ENCODE measurements at regions not wholly inside any gene's neighbourhood (a gene's known extent, or its start where the extent isn't known, plus 50 kb on each side); places are given as distances from the start of the nearest gene placed in this dataset.

GRCh38 chr11:127119356-127119755, 118.8 kb upstream of the KIRREL3 start:
- Histone ChIP-seq H3K9me3 (replicated peaks; ENCODE audit: control insufficient read depth, insufficient read depth, low read length) (peaks cover 5% of the 10 kb centered on the region), H3K4me3 (replicated peaks in 1 of 3; ENCODE audit: insufficient read depth in 1 of 3, low read depth in 1 of 3, low read length in 3 of 3) (no peak overlapping the region), H3K9ac (replicated peaks; ENCODE audit: extremely low read depth, insufficient read depth, low read length) (no peak overlapping the region), H3K4me1 (ENCODE audit: control insufficient read depth, extremely low read depth, insufficient read depth, low read length) (no peaks in the 10 kb centered on the region), H3K4me2 (ENCODE audit: insufficient read depth, low read length) (no peak overlapping the region), H2AFZ (ENCODE audit: low read depth, low read length) (no peak overlapping the region), H3K9me1 (replicated peaks; ENCODE audit: control insufficient read depth, extremely low read depth, insufficient read depth, low read length) (no peaks in the 10 kb centered on the region), H3K27ac (ENCODE audit: insufficient read depth, low read depth, low read length) (no peak overlapping the region), H3K36me3 (ENCODE audit: control insufficient read depth in 2 of 2, extremely low read depth in 1 of 2, insufficient read depth in 2 of 2, low read length in 2 of 2) (no peaks in the 10 kb centered on the region), H3K27me3 (ENCODE audit: control insufficient read depth in 2 of 2, insufficient read depth in 2 of 2, low read length in 2 of 2) (no peaks in the 10 kb centered on the region), H3K79me2 (ENCODE audit: control insufficient read depth, insufficient read depth, low read length) (no peaks in the 10 kb centered on the region), H4K20me1 (replicated peaks; ENCODE audit: control insufficient read depth, extremely low read depth, insufficient read depth, low read length) (no peaks in the 10 kb centered on the region)
- DNase-seq (ENCODE audit: low read depth, low spot score) (no peak), FAIRE-seq (no peak)
- intact Hi-C loops (cut with micrococcal nuclease) = no loop called here
- ChIA-PET POLR2A (no interaction called here), CTCF (no interaction called here)
- dilution Hi-C loops (cut with MboI; ENCODE audit: extremely low pct_ligation_motif_present, low sequenced_read_pairs) = no loop called here
- BruUV-seq (replicated peaks) = no TSS peak
- TF ChIP-seq POLR2A (IDR thresholded peaks at IDR 0.05; ENCODE audit: low read depth, low read length) (no peak), JUN (IDR thresholded peaks at IDR 0.05; ENCODE audit: borderline replicate concordance, insufficient read depth, insufficient read length, low read depth) (no peak), POLR2AphosphoS5 (IDR thresholded peaks at IDR 0.05; ENCODE audit: insufficient read depth, low read depth, low read length) (no peak), FOS (IDR thresholded peaks at IDR 0.05; ENCODE audit: borderline replicate concordance, insufficient read depth, low read length) (no peak), GATA2 (IDR thresholded peaks at IDR 0.05; ENCODE audit: insufficient read depth, insufficient read length, low read depth, low read length) (no peak), MYC (IDR thresholded peaks at IDR 0.05; ENCODE audit: low read depth, low read length) (no peak), EZH2 (IDR thresholded peaks at IDR 0.05; ENCODE audit: borderline replicate concordance, low read depth, low read length, severe bottlenecking) (no peak), CTCF (IDR thresholded peaks at IDR 0.05; ENCODE audit: extremely low read depth in 1 of 2, insufficient read depth in 1 of 2, low read depth in 1 of 2, low read length in 2 of 2) (no peak)
- TF ChIP-seq, protein P1, sequence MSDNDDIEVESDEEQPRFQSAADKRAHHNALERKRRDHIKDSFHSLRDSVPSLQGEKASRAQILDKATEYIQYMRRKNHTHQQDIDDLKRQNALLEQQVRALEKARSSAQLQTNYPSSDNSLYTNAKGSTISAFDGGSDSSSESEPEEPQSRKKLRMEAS (IDR thresholded peaks at IDR 0.05; ENCODE audit: insufficient read depth, insufficient read length) = no peak

All from endothelial cell of umbilical vein (primary cell).